Activated CD8-positive, alpha-beta T cell treated with anti-CD3 and anti-CD28 coated beads, Interleukin-2, amount 10 ng/mL, durations not matched to agents 7 days and 5 days (primary cell): ENCODE measurements at regions not wholly inside any gene's neighbourhood (a gene's known extent, or its start where the extent isn't known, plus 50 kb on each side); places are given as distances from the start of the nearest gene placed in this dataset.

Source experiments
- ATAC-seq: fragments of 150-1000 bp; cut with Tn5 transposase; one replicate; pipeline ENCODE4 v1.10.0; 2021; ENCODE audit warnings: moderate library complexity
- CTCF ChIA-PET: fragments of 350-600 bp; sonication (Branson Sonifier 250); formaldehyde crosslinking; loops from one replicate; lab custom pipeline; 2021; ENCODE audit warnings: antibody characterized with exemption; lab: Charles Lee
- POLR2A ChIA-PET: fragments of 350-600 bp; sonication (Branson Sonifier 250); formaldehyde crosslinking; loops from one replicate; lab custom pipeline; 2021; ENCODE audit warnings: antibody characterized with exemption; lab: Charles Lee
- DNase-seq: peaks from one replicate; pipeline ENCODE4 v3.0.0-alpha.2; 2020
- H3K27ac Mint-ChIP-seq: one replicate; pipeline ENCODE4 v1.8.0; 2021; ENCODE audit warnings: mild to moderate bottlenecking, mixed read lengths
- H3K27me3 Mint-ChIP-seq: one replicate; pipeline ENCODE4 v1.8.0; 2021; ENCODE audit warnings: low read depth, mixed read lengths
- H3K36me3 Mint-ChIP-seq: one replicate; pipeline ENCODE4 v1.8.0; 2021; ENCODE audit warnings: low read depth, mixed read lengths
- H3K4me1 Mint-ChIP-seq: one replicate; pipeline ENCODE4 v1.8.0; 2021; ENCODE audit warnings: low read depth, mixed read lengths
- H3K4me3 Mint-ChIP-seq: one replicate; pipeline ENCODE4 v1.8.0; 2021; ENCODE audit warnings: mild to moderate bottlenecking, mixed read lengths
- H3K9me3 Mint-ChIP-seq: one replicate; pipeline ENCODE4 v1.8.0; 2022; ENCODE audit warnings: mixed read lengths; ENCODE audit not compliant: insufficient read depth

DNA sequence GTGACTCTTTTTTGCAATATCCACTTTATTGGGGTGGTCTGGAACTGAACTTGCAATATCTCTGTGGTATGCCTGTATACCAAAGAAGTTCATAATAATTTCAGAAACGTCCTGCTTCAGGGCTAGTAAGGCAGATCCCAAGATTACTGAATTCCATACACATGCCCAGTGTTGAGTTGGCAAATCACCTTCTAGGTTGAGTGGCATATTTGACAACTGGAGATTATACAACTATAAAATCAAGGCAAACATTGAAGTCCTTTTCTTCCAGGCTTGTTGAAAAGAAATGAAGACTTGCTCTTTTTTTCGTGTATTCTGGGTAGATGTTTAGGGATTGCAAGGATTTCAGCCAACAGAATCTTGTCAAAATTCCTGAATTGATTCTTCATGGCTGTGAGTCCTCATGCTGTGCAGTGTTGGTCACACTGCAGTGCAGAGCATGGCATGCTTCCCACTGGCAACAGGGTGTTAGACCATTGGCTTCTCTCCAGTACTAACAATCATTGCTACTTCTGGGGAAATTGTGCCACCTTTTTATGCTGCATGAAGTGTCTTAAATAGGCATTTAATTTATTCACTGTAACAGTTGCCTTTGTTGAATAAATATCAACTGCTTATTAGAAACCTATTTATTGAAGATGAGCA is 367.1 kb upstream of the ADGRL4 start:
- ATAC-seq: no peak
- POLR2A ChIA-PET: no interaction called here
- no peaks in the 10 kb centered on the region for H3K27me3 Mint-ChIP-seq
- CTCF ChIA-PET: no interaction called here
- no peak overlapping the region for H3K27ac Mint-ChIP-seq
- H3K4me3 Mint-ChIP-seq: no peak overlapping the region
- DNase-seq: no peak
- peaks cover 6% of the 10 kb centered on the region for H3K9me3 Mint-ChIP-seq
- no peaks in the 10 kb centered on the region for H3K36me3 Mint-ChIP-seq
- H3K4me1 Mint-ChIP-seq: no peaks in the 10 kb centered on the region

DNA sequence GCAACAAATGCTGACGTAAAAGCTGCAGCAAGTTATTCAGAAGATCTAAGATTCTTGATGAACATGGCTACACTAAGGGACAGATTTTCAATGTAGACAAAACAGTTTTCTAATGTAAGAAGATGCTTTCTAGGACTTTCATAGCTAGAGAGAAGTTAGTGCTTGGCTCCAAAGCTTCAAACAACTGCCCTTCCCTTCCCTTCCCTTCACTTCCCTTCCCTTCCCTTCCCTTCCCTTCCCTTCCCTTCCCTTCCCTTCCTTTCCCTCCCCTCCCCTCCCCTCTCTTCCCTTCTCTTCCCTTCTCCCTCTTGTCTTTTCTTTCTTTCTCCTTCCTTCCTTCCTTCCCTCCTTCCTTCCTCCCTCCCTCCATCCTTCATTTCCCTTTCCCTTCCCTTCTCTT is 365.3 kb upstream of the ADGRL4 start:
- no peaks in the 10 kb centered on the region for H3K4me1 Mint-ChIP-seq
- no peak for DNase-seq
- H3K4me3 Mint-ChIP-seq: no peak overlapping the region
- ChIA-PET POLR2A (no interaction called here), CTCF (no interaction called here)
- peaks cover 6% of the 10 kb centered on the region for H3K9me3 Mint-ChIP-seq
- ATAC-seq: no peak
- H3K27me3 Mint-ChIP-seq: no peaks in the 10 kb centered on the region
- H3K36me3 Mint-ChIP-seq: no peaks in the 10 kb centered on the region
- no peak overlapping the region for H3K27ac Mint-ChIP-seq

DNA sequence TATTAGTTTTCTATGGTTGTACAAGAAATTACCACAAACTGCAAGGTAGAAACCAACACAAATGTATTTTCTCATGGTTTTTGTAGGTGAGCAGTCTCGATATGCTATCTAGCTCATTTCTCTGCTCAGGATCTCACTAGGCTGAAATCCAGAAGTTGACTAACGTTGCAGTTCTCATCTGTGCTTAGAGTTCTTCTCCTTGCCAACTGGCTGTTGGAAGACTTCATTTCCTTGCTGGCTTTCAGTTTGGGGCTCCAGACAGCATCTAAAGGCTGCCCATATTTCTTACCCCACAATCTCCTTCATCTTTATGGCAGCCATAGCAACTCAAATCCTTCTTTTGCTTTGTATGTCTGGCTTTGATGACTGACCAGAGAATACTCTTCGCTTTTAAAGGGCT is 362.6 kb upstream of the ADGRL4 start:
- no peak for ATAC-seq
- POLR2A ChIA-PET: no interaction called here
- Mint-ChIP-seq H3K4me3 (no peak overlapping the region), H3K36me3 (no peaks in the 10 kb centered on the region), H3K27ac (no peak overlapping the region), H3K9me3 (peaks cover 6% of the 10 kb centered on the region), H3K4me1 (no peaks in the 10 kb centered on the region), H3K27me3 (no peaks in the 10 kb centered on the region)
- CTCF ChIA-PET: no interaction called here
- DNase-seq: no peak

DNA sequence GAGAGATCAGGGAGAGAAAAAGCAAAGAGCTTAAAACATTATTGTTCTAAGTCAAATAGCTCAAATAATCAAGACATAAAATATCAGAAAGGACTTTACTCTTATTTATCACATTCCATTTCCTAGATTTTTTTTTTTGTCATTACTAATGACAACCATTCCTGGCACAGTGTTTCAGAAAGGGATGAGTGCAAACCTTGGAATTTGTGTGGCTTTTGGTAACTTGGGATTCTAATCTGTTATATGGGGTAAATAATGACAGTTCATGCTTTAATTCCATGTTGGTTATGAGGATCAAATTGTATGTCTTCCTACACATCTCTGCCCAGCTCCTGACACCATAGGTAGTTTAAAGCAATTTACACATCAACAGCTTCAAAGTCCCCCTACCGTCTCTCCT is 358.4 kb upstream of the ADGRL4 start:
- H3K9me3 Mint-ChIP-seq: peaks cover 12% of the 10 kb centered on the region
- no peak overlapping the region for H3K4me3 Mint-ChIP-seq
- no peak for ATAC-seq
- no peak for DNase-seq
- H3K36me3 Mint-ChIP-seq: no peaks in the 10 kb centered on the region
- no peaks in the 10 kb centered on the region for H3K27me3 Mint-ChIP-seq
- H3K4me1 Mint-ChIP-seq: no peaks in the 10 kb centered on the region
- POLR2A ChIA-PET: no interaction called here
- no peak overlapping the region for H3K27ac Mint-ChIP-seq
- CTCF ChIA-PET: no interaction called here

DNA sequence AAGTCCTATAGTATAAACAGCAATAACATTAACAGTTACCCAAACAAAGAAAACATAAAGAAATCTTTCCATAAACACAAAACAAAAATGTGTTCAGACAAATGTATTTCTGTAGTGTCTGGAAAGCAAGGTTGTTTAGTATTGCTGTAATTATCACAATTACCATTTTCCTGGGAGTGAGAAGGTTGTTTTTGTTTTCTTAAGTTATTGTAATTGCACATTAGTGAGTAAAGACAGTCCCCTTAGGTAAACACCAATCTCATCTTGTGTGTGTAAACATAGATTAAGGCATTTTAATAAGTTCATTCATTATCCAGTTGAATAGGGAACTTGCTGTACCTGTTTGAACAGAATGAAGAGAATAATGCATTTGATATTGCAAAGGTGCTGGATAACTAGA is 356.9 kb upstream of the ADGRL4 start:
- H3K36me3 Mint-ChIP-seq: no peaks in the 10 kb centered on the region
- H3K27me3 Mint-ChIP-seq: no peaks in the 10 kb centered on the region
- peaks cover 6% of the 10 kb centered on the region for H3K9me3 Mint-ChIP-seq
- H3K4me3 Mint-ChIP-seq: no peak overlapping the region
- DNase-seq (no peak), ATAC-seq (no peak)
- no peaks in the 10 kb centered on the region for H3K4me1 Mint-ChIP-seq
- ChIA-PET CTCF (no interaction called here), POLR2A (no interaction called here)
- H3K27ac Mint-ChIP-seq: no peak overlapping the region

DNA sequence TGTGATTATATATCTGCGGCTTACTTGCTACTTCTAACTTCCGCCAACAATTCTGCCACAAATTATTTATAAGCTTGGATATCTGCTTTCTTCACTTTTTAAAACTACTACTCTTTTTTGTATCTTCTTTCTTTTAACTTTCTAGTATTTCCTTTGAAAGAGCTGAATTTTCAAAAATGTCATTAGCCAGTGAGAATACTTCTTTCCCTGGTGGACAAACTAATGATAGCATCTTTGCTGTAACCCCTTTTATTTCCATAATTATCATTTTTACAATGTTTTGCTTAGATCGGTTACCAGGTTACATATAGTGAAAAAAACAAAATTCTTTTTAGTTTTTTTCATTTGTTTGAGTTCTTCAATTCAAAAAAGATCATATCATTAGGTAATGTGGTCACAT is 355.9 kb upstream of the ADGRL4 start:
- DNase-seq: no peak
- CTCF ChIA-PET: no interaction called here
- Mint-ChIP-seq H3K27ac (no peak overlapping the region), H3K4me1 (no peaks in the 10 kb centered on the region), H3K36me3 (no peaks in the 10 kb centered on the region), H3K27me3 (no peaks in the 10 kb centered on the region), H3K9me3 (peaks cover 6% of the 10 kb centered on the region), H3K4me3 (no peak overlapping the region)
- no peak for ATAC-seq
- POLR2A ChIA-PET: no interaction called here

DNA sequence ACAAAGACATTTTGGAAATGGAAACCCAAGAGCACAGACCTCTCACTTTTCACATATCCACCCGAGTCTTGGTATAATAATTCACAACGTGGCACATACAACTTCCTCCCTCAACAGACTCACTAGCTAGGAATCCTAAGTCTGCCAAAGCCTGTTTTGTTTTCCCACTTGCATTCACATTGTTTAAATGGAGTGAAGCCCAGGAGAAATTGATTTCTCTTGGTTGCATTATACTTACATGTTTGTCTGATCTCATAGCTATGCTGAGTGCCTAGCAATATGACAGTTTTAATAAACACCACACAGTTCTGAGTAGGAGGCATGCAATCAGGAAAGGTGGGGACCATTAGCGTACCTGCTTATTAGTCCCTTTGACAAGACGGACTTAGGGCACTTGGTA is 348.6 kb upstream of the ADGRL4 start:
- H3K4me3 Mint-ChIP-seq: no peak overlapping the region
- CTCF ChIA-PET: interaction anchor here (0.9 kb wide), 1 partner anchor 516 kb away, joined by 3 read pairs; no protein-coding TSS in a partner anchor
- H3K9me3 Mint-ChIP-seq: no peaks in the 10 kb centered on the region
- DNase-seq: no peak
- H3K36me3 Mint-ChIP-seq: no peaks in the 10 kb centered on the region
- POLR2A ChIA-PET: no interaction called here
- no peak for ATAC-seq
- H3K27me3 Mint-ChIP-seq: no peaks in the 10 kb centered on the region
- H3K4me1 Mint-ChIP-seq: no peaks in the 10 kb centered on the region
- no peak overlapping the region for H3K27ac Mint-ChIP-seq

DNA sequence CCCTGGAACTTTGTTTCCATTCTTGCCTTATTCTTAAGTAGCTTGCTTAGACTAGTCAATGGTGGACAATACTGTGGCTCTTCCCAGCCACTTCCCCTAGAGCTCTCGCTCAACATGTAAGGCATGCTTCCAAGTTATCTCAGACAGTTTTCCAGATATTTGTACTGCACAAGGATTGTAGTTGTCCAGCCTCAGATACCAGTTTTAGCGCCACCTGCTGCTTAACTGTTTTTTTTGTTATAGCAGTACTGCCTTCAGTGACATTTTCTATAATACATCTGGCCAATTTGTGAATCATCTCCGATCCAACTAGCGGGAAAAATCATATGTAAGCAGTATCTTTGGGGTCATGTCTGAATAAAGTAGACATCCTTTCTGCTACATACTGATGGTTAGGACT is 346.7 kb upstream of the ADGRL4 start:
- ChIA-PET CTCF (interaction anchor here (1.5 kb wide), 1 partner anchor 513 kb away, joined by 7 read pairs; no protein-coding TSS in a partner anchor), POLR2A (interaction anchor here (0.6 kb wide), 1 partner anchor 129 kb away, joined by 3 read pairs; no protein-coding TSS in a partner anchor)
- Mint-ChIP-seq H3K4me3 (no peak overlapping the region), H3K27ac (no peak overlapping the region), H3K36me3 (no peaks in the 10 kb centered on the region), H3K9me3 (no peaks in the 10 kb centered on the region), H3K27me3 (no peaks in the 10 kb centered on the region), H3K4me1 (no peaks in the 10 kb centered on the region)
- ATAC-seq: no peak
- DNase-seq: no peak

DNA sequence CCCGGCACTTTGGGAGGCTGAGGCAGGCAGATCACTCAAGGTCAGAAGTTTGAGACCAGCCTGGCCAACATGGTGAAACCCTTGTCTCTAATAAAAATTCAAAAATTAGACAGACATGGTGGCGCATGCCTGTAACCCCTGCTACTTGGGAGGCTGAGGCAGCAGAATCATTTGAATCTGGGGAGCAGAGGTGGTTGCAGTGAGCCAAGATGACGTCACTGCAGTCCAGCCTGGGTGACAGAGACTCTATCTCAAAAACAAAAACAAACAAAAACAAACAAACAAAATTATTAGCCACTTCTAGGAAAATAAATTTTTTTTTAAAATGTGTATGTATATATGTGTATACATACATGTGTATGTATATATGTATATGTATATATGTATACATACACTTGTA is 320.3 kb upstream of the ADGRL4 start:
- no peak overlapping the region for H3K27ac Mint-ChIP-seq
- H3K9me3 Mint-ChIP-seq: no peaks in the 10 kb centered on the region

DNA sequence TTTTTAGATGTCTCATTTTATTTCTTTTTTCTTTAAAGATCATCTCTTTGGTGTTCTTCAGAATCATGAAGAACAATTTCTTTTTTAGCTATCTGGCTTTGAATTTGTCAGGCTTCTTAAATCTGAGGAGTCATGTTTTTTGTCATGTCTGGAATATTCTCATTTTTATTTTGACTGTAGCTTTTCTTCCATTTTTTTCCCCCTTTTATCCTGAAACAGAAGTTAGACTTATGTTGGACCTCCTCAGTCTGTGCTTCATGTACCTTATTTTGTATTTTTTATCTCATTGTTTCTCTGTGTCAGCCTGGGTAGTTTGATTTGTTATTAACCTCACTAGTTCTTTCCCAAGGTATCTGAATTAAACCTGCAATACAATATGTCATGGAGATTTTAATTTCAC is 319.2 kb upstream of the ADGRL4 start:
- H3K27me3 Mint-ChIP-seq: no peaks in the 10 kb centered on the region
- H3K4me1 Mint-ChIP-seq: no peaks in the 10 kb centered on the region
- DNase-seq (no peak), ATAC-seq (no peak)
- H3K4me3 Mint-ChIP-seq: no peak overlapping the region
- H3K27ac Mint-ChIP-seq: no peak overlapping the region
- H3K9me3 Mint-ChIP-seq: no peaks in the 10 kb centered on the region
- ChIA-PET CTCF (interaction anchor here (0.6 kb wide), 1 partner anchor 14 kb away, joined by 3 read pairs; no protein-coding TSS in a partner anchor), POLR2A (no interaction called here)
- H3K36me3 Mint-ChIP-seq: no peaks in the 10 kb centered on the region

More for the DNA sequence above, 320.3 kb upstream of the ADGRL4 start:
- CTCF ChIA-PET: no interaction called here
- no peak for DNase-seq
- POLR2A ChIA-PET: no interaction called here
- no peak for ATAC-seq
- H3K4me1 Mint-ChIP-seq: no peaks in the 10 kb centered on the region
- H3K36me3 Mint-ChIP-seq: no peaks in the 10 kb centered on the region
- no peak overlapping the region for H3K4me3 Mint-ChIP-seq
- H3K27me3 Mint-ChIP-seq: no peaks in the 10 kb centered on the region

DNA sequence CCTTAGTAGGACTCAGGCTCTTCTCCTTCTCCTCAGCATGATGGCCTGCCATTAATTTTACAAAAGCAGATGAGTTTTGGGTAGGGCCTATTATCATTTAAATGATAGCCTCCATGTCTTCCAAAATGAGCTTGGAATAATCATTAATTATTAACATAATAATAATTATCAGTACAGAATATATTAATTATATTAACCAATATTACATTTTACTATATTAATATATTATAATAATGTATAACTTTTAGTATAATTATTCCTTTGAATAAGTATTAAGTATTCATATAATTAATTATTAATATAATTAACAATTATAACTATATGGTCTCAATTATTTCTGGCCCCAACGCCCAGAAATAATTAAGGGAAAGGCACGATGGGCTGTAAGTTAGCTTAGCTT is 318.6 kb upstream of the ADGRL4 start:
- DNase-seq: no peak
- H3K4me3 Mint-ChIP-seq: no peak overlapping the region
- no peaks in the 10 kb centered on the region for H3K9me3 Mint-ChIP-seq
- POLR2A ChIA-PET: no interaction called here
- no peaks in the 10 kb centered on the region for H3K27me3 Mint-ChIP-seq
- H3K4me1 Mint-ChIP-seq: no peaks in the 10 kb centered on the region
- H3K36me3 Mint-ChIP-seq: no peaks in the 10 kb centered on the region
- H3K27ac Mint-ChIP-seq: no peak overlapping the region
- CTCF ChIA-PET: no interaction called here
- ATAC-seq: no peak

DNA sequence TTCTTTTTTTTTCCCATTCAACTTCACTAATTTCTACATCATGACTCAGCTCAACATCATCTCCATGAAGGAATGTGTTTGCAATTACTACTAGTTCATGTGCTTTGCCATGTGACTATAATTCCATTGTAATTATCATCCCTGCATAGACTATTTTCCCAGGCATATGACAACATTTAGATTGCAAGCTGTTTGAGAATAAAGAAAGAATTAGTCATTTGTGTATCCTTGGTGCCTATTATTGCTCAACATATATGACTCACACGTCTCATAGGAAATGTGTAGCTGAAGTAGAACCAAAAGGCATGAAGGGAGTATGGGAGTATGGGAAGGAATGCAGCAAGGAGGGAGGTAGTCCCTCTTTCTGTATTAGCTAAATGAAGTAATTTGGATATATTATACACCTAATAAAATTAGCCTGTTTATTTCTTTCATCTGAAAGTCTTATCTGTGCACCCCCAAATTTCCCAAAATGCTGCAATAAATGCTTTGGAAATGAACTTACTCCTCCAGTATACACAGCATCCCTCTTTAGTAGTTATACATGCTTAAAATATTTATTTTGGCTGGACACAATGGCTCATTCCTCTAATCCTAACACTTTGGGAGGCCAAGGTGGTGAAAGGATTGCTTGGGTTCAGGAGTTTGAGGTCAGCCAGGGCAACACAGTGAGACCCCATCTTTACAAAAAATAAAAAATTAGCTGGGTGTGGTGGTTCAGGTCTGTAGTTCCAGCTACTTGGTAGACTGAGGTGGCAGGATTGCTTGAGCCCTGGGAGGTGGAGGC is 316.9 kb upstream of the ADGRL4 start:
- no peak overlapping the region for H3K4me3 Mint-ChIP-seq
- ChIA-PET CTCF (no interaction called here), POLR2A (no interaction called here)
- H3K27ac Mint-ChIP-seq: no peak overlapping the region
- ATAC-seq: no peak
- no peaks in the 10 kb centered on the region for H3K9me3 Mint-ChIP-seq
- no peaks in the 10 kb centered on the region for H3K36me3 Mint-ChIP-seq
- no peak for DNase-seq
- H3K27me3 Mint-ChIP-seq: no peaks in the 10 kb centered on the region
- H3K4me1 Mint-ChIP-seq: no peaks in the 10 kb centered on the region
